Gastroesophageal sphincter (tissue), 3 donors: ENCODE measurements at regions not wholly inside any gene's neighbourhood (a gene's known extent, or its start where the extent isn't known, plus 50 kb on each side); places are given as distances from the start of the nearest gene placed in this dataset.
"Not testable (repeated sequence)": the region's sequence is repeated elsewhere in the genome, so short reads cannot be mapped to it uniquely, and the experiment has no call there.

Experiments
- CTCF ChIP-seq, 4 experiments: fragments of 200-600 bp in 2 of 4; fragments of 450-650 bp in 2 of 4; sonication (generic) in 1 of 4; IDR thresholded peaks; one replicate each; pipeline ENCODE4 v1.5.1; 2017 to 2019; ENCODE audit warnings: antibody characterized with exemption in 4 of 4, mild to moderate bottlenecking in 2 of 4, moderate library complexity in 2 of 4
- EP300 ChIP-seq: sonication (generic); formaldehyde crosslinking; IDR thresholded peaks from one replicate; pipeline ENCODE4 v1.6.1; 2017; ENCODE audit warnings: antibody characterized with exemption, mild to moderate bottlenecking
- POLR2A ChIP-seq, 2 donors: fragments of 450-650 bp; IDR thresholded peaks; one replicate each; pipeline ENCODE4 v1.6.1; 2017; ENCODE audit warnings: antibody characterized with exemption in 2 of 2, mild to moderate bottlenecking in 2 of 2, moderate library complexity in 1 of 2
- POLR2AphosphoS5 ChIP-seq: sonication (generic); formaldehyde crosslinking; IDR thresholded peaks from one replicate; pipeline ENCODE4 v1.6.1; 2017; ENCODE audit warnings: antibody characterized with exemption

GRCh38 chr14:82814339-82814738 lies 1280.7 kb upstream of the SEL1L start:
- not testable (repeated sequence) for TF ChIP-seq CTCF (IDR thresholded peaks at IDR 0.05); POLR2A (IDR thresholded peaks at IDR 0.05); EP300; POLR2AphosphoS5
